DND-41 (cell line): ENCODE measurements at regions not wholly inside any gene's neighbourhood (a gene's known extent, or its start where the extent isn't known, plus 50 kb on each side); places are given as distances from the start of the nearest gene placed in this dataset.

Source experiments
- ATAC-seq: fragments of 200-7000 bp; cut with Tn5 transposase; 3 replicates; pipeline ENCODE4 v1.9.1; 2021; ENCODE audit warnings: low read depth; ENCODE audit not compliant: insufficient read depth
- DNase-seq: peaks from one replicate; pipeline ENCODE4 v3.0.0-alpha.2; 2020
- H2AFZ ChIP-seq: 2 replicates; pipeline ENCODE4 v1.6.0; 2012; ENCODE audit warnings: low read depth, low read length
- H3K27ac ChIP-seq: 2 replicates; pipeline ENCODE4 v1.5.1; 2012; ENCODE audit warnings: low read length, inconsistent platforms
- H3K27me3 ChIP-seq: fragments of 200-600 bp; sonication (generic); 2 replicates; pipeline ENCODE4 v1.6.0; 2012; ENCODE audit warnings: low read length, mild to moderate bottlenecking, inconsistent platforms; ENCODE audit not compliant: insufficient read depth, poor library complexity
- H3K36me3 ChIP-seq: 2 replicates; pipeline ENCODE4 v1.5.1; 2012; ENCODE audit warnings: low read length, inconsistent platforms; ENCODE audit not compliant: insufficient read depth
- H3K4me1 ChIP-seq: 2 replicates; pipeline ENCODE4 v1.5.1; 2012; ENCODE audit warnings: mild to moderate bottlenecking, low read length; ENCODE audit not compliant: insufficient read depth
- H3K4me2 ChIP-seq: 2 replicates; pipeline ENCODE4 v1.6.0; 2012; ENCODE audit warnings: mild to moderate bottlenecking, moderate library complexity, low read length, inconsistent platforms; ENCODE audit not compliant: insufficient read depth
- H3K4me3 ChIP-seq, 2 experiments: fragments of 200-600 bp in 1 of 2; shearing (Covaris generic) in 1 of 2; 2 replicates each; pipeline ENCODE4 v1.5.1; 2012 to 2016; ENCODE audit warnings: inconsistent platforms in 2 of 2, low read length in 2 of 2, mild to moderate bottlenecking in 2 of 2, low read depth in 1 of 2, moderate library complexity in 1 of 2
- H3K79me2 ChIP-seq: 2 replicates; pipeline ENCODE4 v1.6.0; 2012; ENCODE audit warnings: low read length, inconsistent platforms; ENCODE audit not compliant: insufficient read depth
- H3K9ac ChIP-seq: 2 replicates; pipeline ENCODE4 v1.6.0; 2012; ENCODE audit warnings: low read depth, mild to moderate bottlenecking, inconsistent platforms, low read length, moderate library complexity
- H3K9me3 ChIP-seq: 2 replicates; pipeline ENCODE4 v1.5.1; 2012; ENCODE audit warnings: low read length, moderate library complexity, mild to moderate bottlenecking, inconsistent platforms; ENCODE audit not compliant: insufficient read depth, severe bottlenecking
- H4K20me1 ChIP-seq: 2 replicates; pipeline ENCODE4 v1.6.0; 2012; ENCODE audit warnings: low read length; ENCODE audit not compliant: insufficient read depth
- EZH2 ChIP-seq: IDR thresholded peaks from 3 replicates; pipeline ENCODE4 v1.6.1; 2012; ENCODE audit warnings: borderline replicate concordance, low read depth, mild to moderate bottlenecking, moderate library complexity, low read length, inconsistent platforms; ENCODE audit not compliant: severe bottlenecking
- TF ChIP-seq, protein P1 (sequence below): IDR thresholded peaks from 2 replicates; pipeline ENCODE4 v1.5.1; 2012; ENCODE audit warnings: borderline replicate concordance, low read length, moderate library complexity, mild to moderate bottlenecking; ENCODE audit not compliant: poor library complexity, severe bottlenecking; ENCODE audit errors: extremely low read depth

GRCh38 chrY:7805624-7806023, 894.1 kb upstream of the AMELY start:
- Histone ChIP-seq H3K27me3 (no peaks in the 10 kb centered on the region), H3K9me3 (no peaks in the 10 kb centered on the region), H3K4me3 (no peak overlapping the region), H3K27ac (no peak overlapping the region), H3K4me1 (no peaks in the 10 kb centered on the region), H4K20me1 (no peaks in the 10 kb centered on the region), H3K79me2 (no peaks in the 10 kb centered on the region), H3K9ac (no peak overlapping the region), H3K4me2 (no peak overlapping the region), H3K36me3 (no peaks in the 10 kb centered on the region), H2AFZ (no peak overlapping the region)
- ATAC-seq (no peak), DNase-seq (no peak)
- TF ChIP-seq EZH2: no peak
- TF ChIP-seq, protein P1, sequence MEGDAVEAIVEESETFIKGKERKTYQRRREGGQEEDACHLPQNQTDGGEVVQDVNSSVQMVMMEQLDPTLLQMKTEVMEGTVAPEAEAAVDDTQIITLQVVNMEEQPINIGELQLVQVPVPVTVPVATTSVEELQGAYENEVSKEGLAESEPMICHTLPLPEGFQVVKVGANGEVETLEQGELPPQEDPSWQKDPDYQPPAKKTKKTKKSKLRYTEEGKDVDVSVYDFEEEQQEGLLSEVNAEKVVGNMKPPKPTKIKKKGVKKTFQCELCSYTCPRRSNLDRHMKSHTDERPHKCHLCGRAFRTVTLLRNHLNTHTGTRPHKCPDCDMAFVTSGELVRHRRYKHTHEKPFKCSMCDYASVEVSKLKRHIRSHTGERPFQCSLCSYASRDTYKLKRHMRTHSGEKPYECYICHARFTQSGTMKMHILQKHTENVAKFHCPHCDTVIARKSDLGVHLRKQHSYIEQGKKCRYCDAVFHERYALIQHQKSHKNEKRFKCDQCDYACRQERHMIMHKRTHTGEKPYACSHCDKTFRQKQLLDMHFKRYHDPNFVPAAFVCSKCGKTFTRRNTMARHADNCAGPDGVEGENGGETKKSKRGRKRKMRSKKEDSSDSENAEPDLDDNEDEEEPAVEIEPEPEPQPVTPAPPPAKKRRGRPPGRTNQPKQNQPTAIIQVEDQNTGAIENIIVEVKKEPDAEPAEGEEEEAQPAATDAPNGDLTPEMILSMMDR: no peak

GRCh38 chrY:7803737-7804136, 892.2 kb upstream of the AMELY start:
- no peak for TF ChIP-seq EZH2
- TF ChIP-seq, protein P1: no peak
- no peak overlapping the region for H2AFZ ChIP-seq
- H3K27me3 ChIP-seq: no peaks in the 10 kb centered on the region
- H4K20me1 ChIP-seq: no peaks in the 10 kb centered on the region
- ATAC-seq (no peak), DNase-seq (no peak)
- no peaks in the 10 kb centered on the region for H3K36me3 ChIP-seq
- H3K9ac ChIP-seq: no peak overlapping the region
- no peak overlapping the region for H3K27ac ChIP-seq
- H3K9me3 ChIP-seq: peaks cover 2% of the 10 kb centered on the region
- 0 out of 2 replicates have a peak, but pooled peaks cover 4% of the 10 kb centered on the region for H3K4me1 ChIP-seq
- no peak overlapping the region for H3K4me2 ChIP-seq
- H3K79me2 ChIP-seq: no peaks in the 10 kb centered on the region
- no peak overlapping the region for H3K4me3 ChIP-seq

DNA sequence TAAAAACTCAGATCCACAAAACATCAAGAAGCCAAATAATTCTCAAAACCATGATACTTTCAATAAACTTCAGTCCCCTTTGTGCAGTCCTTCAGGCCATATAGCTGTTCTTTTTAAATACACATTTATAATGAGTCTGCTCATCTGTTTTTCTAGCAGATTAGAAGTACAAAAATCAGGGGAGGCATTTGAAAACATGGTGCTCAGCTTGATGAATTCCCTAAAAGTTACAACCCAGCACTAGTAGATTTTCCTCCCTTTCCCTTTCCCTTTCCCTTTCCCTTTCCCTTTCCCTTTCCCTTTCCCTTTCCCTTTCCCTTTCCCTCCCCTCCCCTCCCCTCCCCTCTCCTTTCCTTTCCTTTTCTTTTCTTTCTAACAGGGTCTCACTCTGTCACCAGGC, 884.6 kb upstream of the AMELY start:
- no peak for DNase-seq
- Histone ChIP-seq H3K4me2 (no peak overlapping the region), H3K79me2 (no peaks in the 10 kb centered on the region), H3K4me1 (peaks cover 9% of the 10 kb centered on the region), H3K27me3 (no peaks in the 10 kb centered on the region), H3K9ac (no peak overlapping the region), H3K27ac (no peak overlapping the region), H3K36me3 (no peaks in the 10 kb centered on the region), H3K9me3 (peaks cover 2% of the 10 kb centered on the region), H4K20me1 (no peaks in the 10 kb centered on the region), H2AFZ (no peak overlapping the region), H3K4me3 (no peak overlapping the region)
- TF ChIP-seq, protein P1: no peak
- TF ChIP-seq EZH2: no peak
- ATAC-seq: no peak

GRCh38 chrY:7794441-7794840, 882.9 kb upstream of the AMELY start:
- H3K36me3 ChIP-seq: no peaks in the 10 kb centered on the region
- DNase-seq (no peak), ATAC-seq (no peak)
- no peak overlapping the region for H3K9ac ChIP-seq
- H3K4me3 ChIP-seq: no peak overlapping the region
- H3K27me3 ChIP-seq: no peaks in the 10 kb centered on the region
- H3K9me3 ChIP-seq: no peaks in the 10 kb centered on the region
- no peaks in the 10 kb centered on the region for H3K79me2 ChIP-seq
- H3K27ac ChIP-seq: no peak overlapping the region
- H3K4me2 ChIP-seq: no peak overlapping the region
- peaks cover 9% of the 10 kb centered on the region for H3K4me1 ChIP-seq
- no peaks in the 10 kb centered on the region for H4K20me1 ChIP-seq
- no peak overlapping the region for H2AFZ ChIP-seq
- TF ChIP-seq EZH2: no peak
- TF ChIP-seq, protein P1: no peak
